GM12878 (cell line): ENCODE measurements at regions not wholly inside any gene's neighbourhood (a gene's known extent, or its start where the extent isn't known, plus 50 kb on each side); places are given as distances from the start of the nearest gene placed in this dataset.

Source experiments
- CTCF ChIP-seq, 3 experiments: IDR thresholded peaks in 2 of 3; conservative IDR thresholded peaks in 1 of 3; 2 replicates each; pipeline ENCODE4 v1.5.1; 2011; ENCODE audit warnings: low read depth in 3 of 3, low read length in 3 of 3, mild to moderate bottlenecking in 3 of 3, control low read depth in 2 of 3, moderate library complexity in 2 of 3, inconsistent platforms in 1 of 3, mixed read lengths in 1 of 3; ENCODE audit not compliant: control insufficient read depth in 2 of 3, insufficient read depth in 1 of 3; ENCODE audit errors: extremely low read depth in 1 of 3
- EGR1 ChIP-seq, 2 experiments: IDR thresholded peaks; 1 replicate in 1 of 2; 2 replicates in 1 of 2; pipeline ENCODE4 v1.6.1; 2011 to 2012; ENCODE audit warnings: low read depth in 2 of 2, low read length in 2 of 2, borderline replicate concordance in 1 of 2, mild to moderate bottlenecking in 1 of 2, moderate library complexity in 1 of 2
- EP300 ChIP-seq, 2 experiments: fragments of 150-350 bp in 1 of 2; IDR thresholded peaks; 2 replicates each; pipeline ENCODE4 v1.6.1; 2011 to 2012; ENCODE audit warnings: low read depth in 2 of 2, low read length in 2 of 2, borderline replicate concordance in 1 of 2, improper control_type of control experiment in 1 of 2, inconsistent platforms in 1 of 2; ENCODE audit not compliant: control insufficient read depth in 1 of 2
- EZH2 ChIP-seq: IDR thresholded peaks from 2 replicates; pipeline ENCODE4 v1.6.1; 2012; ENCODE audit warnings: low read depth, mild to moderate bottlenecking, control low read depth, inconsistent platforms, low read length, borderline replicate concordance; ENCODE audit not compliant: control insufficient read depth
- GABPA ChIP-seq: IDR thresholded peaks from 2 replicates; pipeline ENCODE4 v1.6.1; 2014; ENCODE audit warnings: antibody characterized with exemption, low read depth, mild to moderate bottlenecking, inconsistent platforms
- JUNB ChIP-seq: IDR thresholded peaks from 2 replicates; pipeline ENCODE4 v1.6.1; 2016; ENCODE audit warnings: antibody characterized with exemption, mild to moderate bottlenecking
- PAX5 ChIP-seq: IDR thresholded peaks from 2 replicates; pipeline ENCODE4 v1.6.1; 2011; ENCODE audit warnings: low read depth, low read length, borderline replicate concordance
- POLR2A ChIP-seq: IDR thresholded peaks from 2 replicates; pipeline ENCODE4 v1.6.1; 2011; ENCODE audit warnings: low read depth, mild to moderate bottlenecking, low read length
- SREBF2 ChIP-seq: IDR thresholded peaks from 2 replicates; pipeline ENCODE4 v1.6.1; 2012; ENCODE audit warnings: mild to moderate bottlenecking, low read length
- ZZZ3 ChIP-seq: IDR thresholded peaks from 2 replicates; pipeline ENCODE4 v1.6.1; 2011; ENCODE audit warnings: low read depth; ENCODE audit not compliant: control insufficient read depth, insufficient read length

- TF ChIP-seq SREBF2 (no peak), EZH2 (no peak), PAX5 (no peak), CTCF (IDR thresholded peaks at IDR 0.05 in 2 of 3, conservative IDR thresholded peaks at IDR 0.05 in 1 of 3; ENCODE audit: control insufficient read depth in 2 of 3, extremely low read depth in 1 of 3, insufficient read depth in 1 of 3, low read depth in 3 of 3, low read length in 3 of 3) (no peak), EGR1 (IDR thresholded peaks at IDR 0.05; ENCODE audit: borderline replicate concordance in 1 of 2, low read depth in 2 of 2, low read length in 2 of 2) (no peak), JUNB (no peak), POLR2A (no peak), EP300 (IDR thresholded peaks at IDR 0.05; ENCODE audit: borderline replicate concordance in 1 of 2, control insufficient read depth in 1 of 2, low read depth in 2 of 2, low read length in 2 of 2) (no peak), GABPA (no peak), ZZZ3 (no peak)
Measured at GRCh38 chr7:19964246-19964645, 190.8 kb upstream of the TMEM196 start.
